SH-SY5Y (cell line): ENCODE measurements at regions not wholly inside any gene's neighbourhood (a gene's known extent, or its start where the extent isn't known, plus 50 kb on each side); places are given as distances from the start of the nearest gene placed in this dataset.

Experiments
- GATA2 ChIP-seq: IDR thresholded peaks from 2 replicates; pipeline ENCODE4 v1.6.1; 2011; ENCODE audit warnings: mild to moderate bottlenecking, low read depth, low read length
- GATA3 ChIP-seq: IDR thresholded peaks from 2 replicates; pipeline ENCODE4 v1.6.1; 2011; ENCODE audit warnings: low read depth, mild to moderate bottlenecking, low read length, moderate library complexity

GRCh38 chr11:70811915-70812314 is 413.6 kb downstream of the CTTN start:
- TF ChIP-seq GATA2 (no peak), GATA3 (no peak)
